ENCODE measurements at regions not wholly inside any gene's neighbourhood (a gene's known extent, or its start where the extent isn't known, plus 50 kb on each side); places are given as distances from the start of the nearest gene placed in this dataset.

- Histone ChIP-seq H3K27me3 (ENCODE audit: low read depth, low read length) (no peaks in the 10 kb centered on the region), H3K9ac (ENCODE audit: low read length) (no peak overlapping the region), H3K27ac (ENCODE audit: low read length) (no peak overlapping the region), H3K9me3 (ENCODE audit: insufficient read depth, low read length) (no peaks in the 10 kb centered on the region), H3K36me3 (replicated peaks; ENCODE audit: low read depth, low read length) (no peaks in the 10 kb centered on the region), H3K4me2 (ENCODE audit: low read length) (no peak overlapping the region), H3K4me3 (ENCODE audit: low read length) (no peak overlapping the region), H3K79me2 (ENCODE audit: low read length) (no peaks in the 10 kb centered on the region), H4K20me1 (ENCODE audit: insufficient read depth, low read length) (no peaks in the 10 kb centered on the region), H2AFZ (ENCODE audit: low read depth, low read length) (no peak overlapping the region), H3K4me1 (ENCODE audit: low read length) (no peaks in the 10 kb centered on the region)
- TF ChIP-seq EZH2phosphoT487 (IDR thresholded peaks at IDR 0.05; ENCODE audit: low read depth) = no peak
- TF ChIP-seq CTCF (IDR thresholded peaks at IDR 0.05; ENCODE audit: low read depth, low read length) = no peak
These were observed 58.4 kb upstream of the IRAK1BP1 start for GRCh38 chr6:78808933-78809332.

GRCh38 chr6:78810146-78810545 lies 57.2 kb upstream of the IRAK1BP1 start:
- Histone ChIP-seq H3K4me3 (ENCODE audit: low read length) (no peak overlapping the region), H3K9me3 (ENCODE audit: insufficient read depth, low read length) (no peaks in the 10 kb centered on the region), H4K20me1 (ENCODE audit: insufficient read depth, low read length) (no peaks in the 10 kb centered on the region), H2AFZ (ENCODE audit: low read depth, low read length) (no peak overlapping the region), H3K4me2 (ENCODE audit: low read length) (no peak overlapping the region), H3K4me1 (ENCODE audit: low read length) (no peaks in the 10 kb centered on the region), H3K27ac (ENCODE audit: low read length) (no peak overlapping the region), H3K79me2 (ENCODE audit: low read length) (no peaks in the 10 kb centered on the region), H3K36me3 (replicated peaks; ENCODE audit: low read depth, low read length) (no peaks in the 10 kb centered on the region), H3K9ac (ENCODE audit: low read length) (no peak overlapping the region), H3K27me3 (ENCODE audit: low read depth, low read length) (no peaks in the 10 kb centered on the region)
- TF ChIP-seq CTCF (IDR thresholded peaks at IDR 0.05; ENCODE audit: low read depth, low read length) = peak; percentile 78
- TF ChIP-seq EZH2phosphoT487 (IDR thresholded peaks at IDR 0.05; ENCODE audit: low read depth) = no peak

- no peak overlapping the region for H2AFZ ChIP-seq (ENCODE audit: low read depth, low read length)
- H3K36me3 ChIP-seq (replicated peaks; ENCODE audit: low read depth, low read length) = no peaks in the 10 kb centered on the region
- H3K9ac ChIP-seq (ENCODE audit: low read length) = no peak overlapping the region
- H3K4me2 ChIP-seq (ENCODE audit: low read length) = no peak overlapping the region
- TF ChIP-seq CTCF (IDR thresholded peaks at IDR 0.05; ENCODE audit: low read depth, low read length) (no peak), EZH2phosphoT487 (IDR thresholded peaks at IDR 0.05; ENCODE audit: low read depth) (no peak)
- no peaks in the 10 kb centered on the region for H3K79me2 ChIP-seq (ENCODE audit: low read length)
- no peaks in the 10 kb centered on the region for H3K4me1 ChIP-seq (ENCODE audit: low read length)
- H3K27me3 ChIP-seq (ENCODE audit: low read depth, low read length) = no peaks in the 10 kb centered on the region
- no peaks in the 10 kb centered on the region for H4K20me1 ChIP-seq (ENCODE audit: insufficient read depth, low read length)
- no peak overlapping the region for H3K27ac ChIP-seq (ENCODE audit: low read length)
- H3K4me3 ChIP-seq (ENCODE audit: low read length) = no peak overlapping the region
- H3K9me3 ChIP-seq (ENCODE audit: insufficient read depth, low read length) = no peaks in the 10 kb centered on the region
These were observed 56.7 kb upstream of the IRAK1BP1 start for GRCh38 chr6:78810698-78811097.
